ENCODE measurements at regions not wholly inside any gene's neighbourhood (a gene's known extent, or its start where the extent isn't known, plus 50 kb on each side); places are given as distances from the start of the nearest gene placed in this dataset.

GRCh38 chr6:74519163-74519562 lies 686.7 kb downstream of the COL12A1 start:
- TF ChIP-seq MXI1 (conservative IDR thresholded peaks at IDR 0.05; ENCODE audit: poor library complexity, severe bottlenecking) = no peak
- no peak for TF ChIP-seq RAD21 (conservative IDR thresholded peaks at IDR 0.05)
- TF ChIP-seq REST (IDR thresholded peaks at IDR 0.05; ENCODE audit: borderline replicate concordance) = no peak
- no peak for TF ChIP-seq CTCF (IDR thresholded peaks at IDR 0.05; ENCODE audit: poor library complexity, severe bottlenecking)
- no peak for TF ChIP-seq EP300 (conservative IDR thresholded peaks at IDR 0.05; ENCODE audit: poor library complexity, severe bottlenecking)
- no peak for TF ChIP-seq TAF1 (IDR thresholded peaks at IDR 0.05; ENCODE audit: low read depth)
- no peak for TF ChIP-seq POLR2AphosphoS5 (IDR thresholded peaks at IDR 0.05)
- no peak for TF ChIP-seq EZH2 (IDR thresholded peaks at IDR 0.05; ENCODE audit: borderline replicate concordance, insufficient read depth, low read length, poor library complexity, severe bottlenecking)

All from neural cell (in vitro differentiated cells).